GM12892 (cell line): ENCODE measurements at regions not wholly inside any gene's neighbourhood (a gene's known extent, or its start where the extent isn't known, plus 50 kb on each side); places are given as distances from the start of the nearest gene placed in this dataset.

Source experiments
- POLR2A ChIP-seq: IDR thresholded peaks from 2 replicates; pipeline ENCODE4 v1.6.1; 2011; ENCODE audit warnings: low read depth, low read length, control low read depth
- POLR2AphosphoS5 ChIP-seq: IDR thresholded peaks from 2 replicates; pipeline ENCODE4 v1.6.1; 2011; ENCODE audit warnings: low read depth, low read length, control low read depth

DNA sequence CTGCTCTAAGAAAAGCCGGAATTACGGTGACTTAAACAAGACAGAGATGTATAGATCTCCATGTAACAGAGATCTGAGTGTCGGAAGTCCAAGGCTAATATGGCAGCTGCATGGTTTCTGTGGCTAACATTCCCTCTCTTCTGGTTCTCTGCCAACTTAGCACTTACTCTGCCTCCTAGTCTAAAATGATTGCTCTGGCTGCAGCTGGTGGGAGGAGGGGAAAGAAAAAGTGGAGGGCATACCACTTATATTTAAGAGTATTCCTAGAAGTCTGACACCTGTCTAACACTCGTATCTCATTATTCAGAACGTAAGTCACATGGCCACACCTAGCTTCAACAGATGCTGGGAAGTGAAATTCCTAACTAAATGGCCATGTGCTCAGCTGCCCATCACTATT is 551.5 kb upstream of the TLE4 start:
- TF ChIP-seq POLR2AphosphoS5 (no peak), POLR2A (no peak)
